SK-N-SH treated with all-trans-retinoic acid at 6 μM for 48 hours (cell line): ENCODE measurements at regions not wholly inside any gene's neighbourhood (a gene's known extent, or its start where the extent isn't known, plus 50 kb on each side); places are given as distances from the start of the nearest gene placed in this dataset.

Experiments
- ARNTL ChIP-seq: fragments of 450-650 bp; formaldehyde crosslinking; IDR thresholded peaks from 2 replicates; pipeline ENCODE4 v1.5.0; 2020; ENCODE audit warnings: low read depth, mild to moderate bottlenecking, moderate library complexity, borderline replicate concordance
- CREB5 ChIP-seq: fragments of 250-450 bp; sonication (Bioruptor Pico); IDR thresholded peaks from 2 replicates; pipeline ENCODE4 v1.5.1; 2020; ENCODE audit warnings: low read depth, mild to moderate bottlenecking, moderate library complexity
- CSDC2 ChIP-seq: fragments of 250-450 bp; sonication (Bioruptor Pico); IDR thresholded peaks from 2 replicates; pipeline ENCODE4 v1.5.0; 2020; ENCODE audit warnings: mild to moderate bottlenecking, moderate library complexity
- OSR1 ChIP-seq: fragments of 250-450 bp; sonication (Bioruptor Pico); IDR thresholded peaks from 2 replicates; pipeline ENCODE4 v1.8.0; 2022; ENCODE audit warnings: moderate library complexity, mild to moderate bottlenecking, inconsistent platforms
- PATZ1 ChIP-seq: fragments of 250-450 bp; sonication (Bioruptor Pico); IDR thresholded peaks from 2 replicates; pipeline ENCODE4 v1.8.0; 2020; ENCODE audit warnings: mild to moderate bottlenecking, moderate library complexity, borderline replicate concordance
- PPARA ChIP-seq: fragments of 250-450 bp; sonication (Bioruptor Pico); IDR thresholded peaks from 2 replicates; pipeline ENCODE4 v1.5.0; 2020; ENCODE audit warnings: mild to moderate bottlenecking, borderline replicate concordance
- RARB ChIP-seq: fragments of 250-450 bp; sonication (Bioruptor Pico); IDR thresholded peaks from 2 replicates; pipeline ENCODE4 v1.8.0; 2021; ENCODE audit warnings: mild to moderate bottlenecking, moderate library complexity
- SNAI2 ChIP-seq: fragments of 250-450 bp; sonication (Bioruptor Pico); IDR thresholded peaks from 2 replicates; pipeline ENCODE4 v1.5.0; 2020; ENCODE audit warnings: mild to moderate bottlenecking, moderate library complexity
- TOX ChIP-seq: fragments of 250-450 bp; sonication (Bioruptor Pico); IDR thresholded peaks from 2 replicates; pipeline ENCODE4 v1.8.0; 2021; ENCODE audit warnings: mild to moderate bottlenecking, moderate library complexity, borderline replicate concordance
- ZFP3 ChIP-seq: fragments of 250-450 bp; sonication (Bioruptor Pico); IDR thresholded peaks from 2 replicates; pipeline ENCODE4 v1.5.0; 2020; ENCODE audit warnings: mild to moderate bottlenecking, moderate library complexity
- ZFP30 ChIP-seq: fragments of 450-650 bp; formaldehyde crosslinking; IDR thresholded peaks from 2 replicates; pipeline ENCODE4 v1.5.0; 2022; ENCODE audit warnings: mild to moderate bottlenecking, moderate library complexity
- ZNF8 ChIP-seq: fragments of 450-650 bp; formaldehyde crosslinking; IDR thresholded peaks from 2 replicates; pipeline ENCODE4 v1.5.0; 2020; ENCODE audit warnings: mild to moderate bottlenecking, moderate library complexity

- TF ChIP-seq PATZ1 (CRISPR knock-in tag) = no peak
- TF ChIP-seq PPARA (CRISPR knock-in tag) = no peak
- TF ChIP-seq ZFP3 (CRISPR knock-in tag) = no peak
- TF ChIP-seq RARB = no peak
- TF ChIP-seq CSDC2 (CRISPR knock-in tag) = no peak
- TF ChIP-seq SNAI2 (CRISPR knock-in tag) = no peak
- TF ChIP-seq ZFP30 = no peak
- no peak for TF ChIP-seq TOX
- no peak for TF ChIP-seq ZNF8 (CRISPR knock-in tag)
- no peak for TF ChIP-seq CREB5
- no peak for TF ChIP-seq OSR1 (CRISPR knock-in tag)
- no peak for TF ChIP-seq ARNTL (CRISPR knock-in tag)
These were observed 1480.4 kb downstream of the HACE1 start for GRCh38 chr6:103379272-103379671.
